Breast epithelium (tissue), 4 donors: ENCODE measurements at regions not wholly inside any gene's neighbourhood (a gene's known extent, or its start where the extent isn't known, plus 50 kb on each side); places are given as distances from the start of the nearest gene placed in this dataset.
"Not testable (repeated sequence)": the region's sequence is repeated elsewhere in the genome, so short reads cannot be mapped to it uniquely, and the experiment has no call there.

Experiments used
- DNase-seq, 2 donors: peaks; one replicate each; pipeline ENCODE4 v3.0.0-alpha.2; 2019; ENCODE audit warnings: low spot score in 2 of 2
- H3K27ac ChIP-seq, 2 donors: fragments of 200-600 bp; sonication (generic) in 1 of 2; one replicate each; pipeline ENCODE4 v1.5.1; 2016 to 2019; ENCODE audit warnings: mild to moderate bottlenecking in 1 of 2
- H3K27me3 ChIP-seq, 2 donors: fragments of 200-600 bp; sonication (generic) in 1 of 2; one replicate each; pipeline versions ENCODE4 v1.5.1 to v1.6.0; 2017 to 2019; ENCODE audit warnings: control low read depth in 1 of 2, mild to moderate bottlenecking in 1 of 2
- H3K36me3 ChIP-seq: fragments of 200-600 bp; one replicate; pipeline ENCODE4 v1.5.1; 2019
- H3K4me1 ChIP-seq, 2 donors: fragments of 200-600 bp; sonication (generic); one replicate each; pipeline ENCODE4 v1.5.1; 2016 to 2019; ENCODE audit warnings: control low read depth in 1 of 2
- H3K4me3 ChIP-seq, 3 donors: fragments of 200-600 bp; sonication (generic); 1 replicate in 2 of 3; 2 replicates in 1 of 3; pipeline ENCODE4 v1.5.1; 2016 to 2019; ENCODE audit warnings: mild to moderate bottlenecking in 3 of 3, moderate library complexity in 2 of 3
- H3K9me3 ChIP-seq, 2 donors: fragments of 200-600 bp; sonication (generic) in 1 of 2; one replicate each; pipeline ENCODE4 v1.5.1; 2016 to 2019; ENCODE audit warnings: control low read depth in 1 of 2
- POLR2A ChIP-seq: fragments of 450-650 bp; IDR thresholded peaks from one replicate; pipeline ENCODE4 v1.6.1; 2016; ENCODE audit warnings: antibody characterized with exemption, mild to moderate bottlenecking, moderate library complexity
- POLR2AphosphoS5 ChIP-seq, 3 donors: sonication (generic); formaldehyde crosslinking; IDR thresholded peaks; one replicate each; pipeline ENCODE4 v1.6.1; 2017; ENCODE audit warnings: antibody characterized with exemption in 3 of 3
- intact Hi-C: fragments of 100-400 bp; cut with DNase I; formaldehyde crosslinking; loops from one replicate; pipeline ENCODE4 v1.15.1; 2023; ENCODE audit warnings: low total_unique reads
- TF ChIP-seq, protein P1 (sequence below), 3 donors: fragments of 450-650 bp; IDR thresholded peaks; one replicate each; pipeline ENCODE4 v1.5.1; 2016 to 2017; ENCODE audit warnings: antibody characterized with exemption in 3 of 3, mild to moderate bottlenecking in 3 of 3, moderate library complexity in 3 of 3

DNA sequence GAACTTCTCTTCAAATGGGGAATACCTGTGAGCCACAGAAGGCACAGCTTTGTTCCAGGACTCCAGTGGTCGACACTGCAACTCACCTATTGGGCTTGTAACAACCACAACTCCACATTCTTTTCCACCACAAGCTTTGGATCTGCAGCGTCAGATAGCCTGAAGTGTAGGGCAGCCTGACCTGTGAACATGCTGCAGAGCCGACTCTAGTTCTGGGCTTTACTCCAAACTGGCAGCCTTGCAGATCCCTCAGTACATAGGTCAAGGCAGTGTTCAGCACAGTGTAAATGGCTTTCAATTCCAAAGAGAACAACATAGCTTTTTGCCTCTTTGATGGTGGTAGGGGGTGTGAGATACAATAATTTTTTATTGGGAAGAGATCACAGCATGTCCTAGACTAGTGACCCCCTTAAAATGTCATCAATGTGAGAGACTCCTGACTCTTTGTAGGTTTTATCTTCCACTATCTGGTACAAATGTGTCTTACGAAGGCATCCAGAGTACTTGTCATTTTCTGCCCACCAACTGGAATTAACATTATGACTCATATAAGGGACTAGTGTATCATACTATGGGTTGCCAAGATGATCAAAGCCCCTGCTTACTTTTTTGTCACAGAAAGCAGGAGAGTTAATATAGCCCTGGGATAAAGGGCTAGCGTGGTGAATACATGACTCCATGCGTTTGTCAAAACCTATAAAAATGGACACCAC, 149.8 kb downstream of the COPS8 start:
- H3K9me3 ChIP-seq, result peaks cover 0 to 4% of the 10 kb centered on the region in 2 donors
- peak in 1 of 3 donors; percentile 21 for TF ChIP-seq POLR2AphosphoS5 (IDR thresholded peaks at IDR 0.05)
- no peak for TF ChIP-seq POLR2A
- TF ChIP-seq, protein P1, sequence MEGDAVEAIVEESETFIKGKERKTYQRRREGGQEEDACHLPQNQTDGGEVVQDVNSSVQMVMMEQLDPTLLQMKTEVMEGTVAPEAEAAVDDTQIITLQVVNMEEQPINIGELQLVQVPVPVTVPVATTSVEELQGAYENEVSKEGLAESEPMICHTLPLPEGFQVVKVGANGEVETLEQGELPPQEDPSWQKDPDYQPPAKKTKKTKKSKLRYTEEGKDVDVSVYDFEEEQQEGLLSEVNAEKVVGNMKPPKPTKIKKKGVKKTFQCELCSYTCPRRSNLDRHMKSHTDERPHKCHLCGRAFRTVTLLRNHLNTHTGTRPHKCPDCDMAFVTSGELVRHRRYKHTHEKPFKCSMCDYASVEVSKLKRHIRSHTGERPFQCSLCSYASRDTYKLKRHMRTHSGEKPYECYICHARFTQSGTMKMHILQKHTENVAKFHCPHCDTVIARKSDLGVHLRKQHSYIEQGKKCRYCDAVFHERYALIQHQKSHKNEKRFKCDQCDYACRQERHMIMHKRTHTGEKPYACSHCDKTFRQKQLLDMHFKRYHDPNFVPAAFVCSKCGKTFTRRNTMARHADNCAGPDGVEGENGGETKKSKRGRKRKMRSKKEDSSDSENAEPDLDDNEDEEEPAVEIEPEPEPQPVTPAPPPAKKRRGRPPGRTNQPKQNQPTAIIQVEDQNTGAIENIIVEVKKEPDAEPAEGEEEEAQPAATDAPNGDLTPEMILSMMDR (IDR thresholded peaks at IDR 0.05), result no peak
- H3K4me3 ChIP-seq, result no peak overlapping the region
- H3K27ac ChIP-seq, result peak overlapping the region; percentile 36 to 70
- no peaks in the 10 kb centered on the region for H3K27me3 ChIP-seq
- H3K36me3 ChIP-seq, result no peaks in the 10 kb centered on the region
- intact Hi-C loops, result no loop called here
- no peaks in the 10 kb centered on the region for H3K4me1 ChIP-seq
- DNase-seq, result peak; percentile 54 to 60

DNA sequence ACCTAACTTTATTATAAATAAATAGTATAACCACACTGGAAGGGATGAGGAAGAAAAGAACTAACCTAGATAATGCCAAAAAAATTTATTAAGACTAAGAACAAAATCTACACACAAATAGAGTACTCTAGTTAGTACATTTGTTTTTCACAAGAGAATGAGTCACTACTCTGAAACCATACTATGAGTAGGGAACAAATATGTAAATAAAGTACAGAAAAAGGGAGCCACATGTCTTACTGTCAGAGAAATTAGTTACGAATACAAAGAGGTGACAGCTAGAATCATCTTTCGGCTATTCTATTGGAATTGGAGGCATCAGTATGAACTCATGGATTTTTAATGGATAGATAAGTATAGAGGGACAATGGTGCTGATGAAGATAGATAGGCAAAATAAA, 150.5 kb downstream of the COPS8 start:
- no peak overlapping the region for H3K4me3 ChIP-seq
- no peaks in the 10 kb centered on the region for H3K4me1 ChIP-seq
- no peaks in the 10 kb centered on the region for H3K36me3 ChIP-seq
- TF ChIP-seq, protein P1 (IDR thresholded peaks at IDR 0.05), result no peak
- TF ChIP-seq POLR2AphosphoS5 (IDR thresholded peaks at IDR 0.05) (no peak), POLR2A (no peak)
- no peaks in the 10 kb centered on the region for H3K27me3 ChIP-seq
- peaks cover 0 to 10% of the 10 kb centered on the region in 2 donors for H3K9me3 ChIP-seq
- intact Hi-C loops, result no loop called here
- no peak overlapping the region for H3K27ac ChIP-seq
- DNase-seq, result no peak

DNA sequence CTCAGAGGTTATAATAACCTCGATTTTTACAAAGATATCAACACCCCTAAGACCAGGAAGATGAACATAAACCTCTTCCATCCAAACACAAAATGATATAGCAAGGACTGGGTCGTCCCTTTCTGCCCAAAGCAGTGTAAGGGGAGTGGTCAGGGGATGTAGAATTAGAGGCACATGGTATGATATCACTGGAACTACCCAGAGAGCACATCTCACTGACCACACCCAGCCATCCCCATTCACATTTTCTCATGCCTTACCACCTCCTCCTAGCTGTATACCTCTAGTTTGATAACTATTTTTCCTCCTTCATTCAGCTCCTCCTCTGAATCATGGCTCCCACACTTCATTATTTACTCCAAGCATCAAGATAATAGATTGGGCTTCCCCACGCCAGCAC, 152.6 kb downstream of the COPS8 start:
- TF ChIP-seq POLR2A, result no peak
- TF ChIP-seq, protein P1 (IDR thresholded peaks at IDR 0.05), result no peak
- no peak for TF ChIP-seq POLR2AphosphoS5 (IDR thresholded peaks at IDR 0.05)
- peaks cover 0 to 13% of the 10 kb centered on the region in 2 donors for H3K9me3 ChIP-seq
- no peak for DNase-seq
- H3K27ac ChIP-seq, result no peak overlapping the region
- H3K4me1 ChIP-seq, result no peaks in the 10 kb centered on the region
- H3K27me3 ChIP-seq, result no peaks in the 10 kb centered on the region
- no peak overlapping the region for H3K4me3 ChIP-seq
- H3K36me3 ChIP-seq, result no peaks in the 10 kb centered on the region
- intact Hi-C loops, result no loop called here

DNA sequence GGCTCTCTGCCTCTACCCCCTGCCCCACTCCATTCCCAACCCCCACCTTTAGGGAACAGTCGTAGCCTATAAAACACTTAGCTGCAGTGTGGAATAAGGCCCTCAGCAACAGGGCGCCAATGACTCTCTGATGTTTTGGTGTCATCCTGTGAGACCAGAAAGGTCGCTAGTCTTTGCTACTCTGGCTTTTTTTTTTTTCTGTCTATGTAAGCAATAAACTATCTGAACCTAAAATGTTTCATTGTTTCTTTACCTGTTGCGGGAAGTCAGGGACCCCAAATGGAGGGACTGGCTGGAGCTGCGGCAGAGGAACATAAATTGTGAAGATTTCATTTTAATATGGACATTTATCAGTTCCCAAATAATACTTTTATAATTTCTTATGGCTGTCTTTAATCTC, 154.6 kb downstream of the COPS8 start:
- TF ChIP-seq, protein P1 (IDR thresholded peaks at IDR 0.05), result no peak
- TF ChIP-seq POLR2A (no peak), POLR2AphosphoS5 (IDR thresholded peaks at IDR 0.05) (no peak)
- intact Hi-C loops, result no loop called here
- Histone ChIP-seq H3K4me1 (no peaks in the 10 kb centered on the region), H3K27me3 (no peaks in the 10 kb centered on the region), H3K9me3 (peaks cover 0 to 13% of the 10 kb centered on the region in 2 donors), H3K4me3 (no peak overlapping the region), H3K27ac (no peak overlapping the region), H3K36me3 (no peaks in the 10 kb centered on the region)
- DNase-seq, result no peak

DNA sequence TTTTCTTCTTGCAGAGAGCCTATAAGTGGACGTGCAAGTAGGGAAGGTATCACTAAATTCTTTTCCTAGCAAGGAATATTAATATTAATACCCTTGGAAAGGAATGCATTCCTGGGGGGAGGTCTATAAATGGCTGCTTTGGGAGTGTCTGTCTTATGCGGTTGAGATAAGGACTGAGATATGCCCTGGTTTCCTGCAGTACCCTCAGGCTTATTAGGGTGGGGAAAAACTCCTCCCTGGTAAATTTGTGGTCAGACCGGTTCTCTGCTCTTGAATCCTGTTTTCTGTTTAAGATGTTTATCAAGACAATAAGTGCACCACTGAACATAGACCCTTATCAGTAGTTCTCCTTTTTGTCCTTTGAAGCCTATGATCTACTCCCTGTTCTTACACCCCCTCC, 155.2 kb downstream of the COPS8 start:
- not testable (repeated sequence) for H3K4me1 ChIP-seq, DNase-seq, H3K27ac ChIP-seq

More for the DNA sequence above, 155.2 kb downstream of the COPS8 start:
- H3K27me3 ChIP-seq, H3K4me3 ChIP-seq, H3K36me3 ChIP-seq, intact Hi-C loops: not testable (repeated sequence)
- H3K9me3 ChIP-seq, result peaks cover 0 to 13% of the 10 kb centered on the region in 2 donors
